NOMO-1 treated with DMSO at 0.1 percent for 48 hours (cell line): ENCODE measurements at regions not wholly inside any gene's neighbourhood (a gene's known extent, or its start where the extent isn't known, plus 50 kb on each side); places are given as distances from the start of the nearest gene placed in this dataset.

Source experiments
- DNase-seq: peaks from one replicate; lab custom pipeline; 2025; ENCODE audit not compliant: unreplicated experiment; lab: John Stamatoyannopoulos, UW

GRCh38 chr5:58357799-58358500 is 101.9 kb downstream of the PLK2 start:
- DNase-seq: no peak

GRCh38 chr5:58357121-58357520 is 102.8 kb downstream of the PLK2 start:
- no peak for DNase-seq

GRCh38 chr5:58356662-58357061 is 103.2 kb downstream of the PLK2 start:
- no peak for DNase-seq

DNA sequence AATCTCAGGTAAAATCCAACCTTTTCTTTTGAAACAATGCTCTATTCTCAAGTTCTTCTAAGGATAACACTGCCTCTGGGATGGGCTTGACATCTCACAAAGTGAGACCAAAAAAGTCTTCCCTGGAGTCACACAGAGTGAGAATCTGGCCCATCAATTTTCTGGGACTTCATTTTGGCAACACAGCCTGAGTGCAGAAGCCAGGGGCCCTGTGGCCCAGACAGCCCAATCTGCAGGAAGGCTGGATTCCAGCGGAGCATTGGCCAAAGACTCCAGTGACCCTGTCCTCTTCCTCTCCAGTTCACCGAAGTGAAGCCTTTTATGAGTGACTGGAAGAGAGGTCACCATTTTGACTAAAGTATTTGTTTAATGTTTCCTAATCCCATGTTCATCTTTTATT is 105.1 kb downstream of the PLK2 start:
- no peak for DNase-seq

GRCh38 chr5:58353992-58354391 is 105.9 kb downstream of the PLK2 start:
- no peak for DNase-seq

DNA sequence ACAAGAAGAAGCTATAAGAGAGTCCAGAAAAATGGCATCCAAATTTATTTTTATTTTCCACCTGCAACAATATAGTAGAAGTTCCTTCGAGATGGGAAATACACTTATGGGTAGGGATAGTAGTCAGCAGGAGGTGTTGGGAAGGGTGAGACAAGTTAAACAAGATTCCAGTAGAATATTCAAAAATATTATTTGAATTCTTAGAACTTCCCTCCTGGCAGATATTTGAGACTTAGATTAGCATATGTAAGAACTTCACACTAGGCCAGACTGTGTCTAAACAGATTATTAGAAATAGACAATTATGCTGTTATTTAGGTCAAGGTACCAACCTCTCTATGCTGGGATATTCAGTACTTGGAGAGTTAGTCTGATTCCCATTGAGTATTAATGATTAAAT is 108.7 kb downstream of the PLK2 start:
- DNase-seq: no peak

- no peak for DNase-seq
Measured at GRCh38 chr5:58348996-58349728, 110.7 kb downstream of the PLK2 start.

GRCh38 chr5:58346041-58346440 is 113.8 kb downstream of the PLK2 start:
- DNase-seq: no peak

- DNase-seq: no peak
Measured at GRCh38 chr5:58341476-58341875, 118.4 kb downstream of the PLK2 start.

DNA sequence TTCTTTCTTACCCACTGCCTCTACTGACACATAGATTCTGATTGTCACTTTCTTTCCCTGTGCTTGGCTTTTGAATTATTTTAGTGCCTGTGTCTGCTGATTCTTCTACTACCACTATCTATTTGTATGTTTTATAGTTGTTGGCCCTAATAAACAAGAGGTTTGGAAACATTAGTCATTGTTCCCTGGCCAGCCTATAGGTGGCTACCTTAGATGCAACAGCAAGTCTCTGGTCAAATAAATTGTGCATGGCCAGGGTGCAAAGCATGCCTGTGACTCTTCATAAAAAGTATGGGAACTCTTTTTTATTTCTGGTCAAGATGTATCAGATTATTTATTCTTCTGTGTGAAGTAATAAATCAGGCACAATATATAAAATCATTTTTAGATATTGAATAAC is 124.4 kb downstream of the PLK2 start:
- no peak for DNase-seq

DNA sequence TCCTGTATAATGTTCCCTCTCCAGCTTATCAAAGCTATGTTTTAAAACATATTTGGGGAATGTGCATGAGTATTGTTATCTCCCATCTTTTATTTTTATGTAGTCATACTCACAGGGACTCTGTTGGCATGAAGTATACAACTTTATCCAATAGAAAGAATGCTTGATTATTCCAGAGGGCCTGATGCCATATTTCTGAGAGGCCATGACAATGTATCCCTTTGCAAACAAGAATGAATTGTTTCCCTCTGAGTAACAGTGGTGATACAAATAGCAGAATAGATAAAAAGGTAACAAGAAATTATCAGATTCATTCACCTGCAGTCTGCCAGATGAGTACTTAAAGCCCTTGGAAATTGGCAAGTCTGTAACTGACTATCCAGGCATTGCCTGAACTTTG is 125.9 kb downstream of the PLK2 start:
- no peak for DNase-seq

DNA sequence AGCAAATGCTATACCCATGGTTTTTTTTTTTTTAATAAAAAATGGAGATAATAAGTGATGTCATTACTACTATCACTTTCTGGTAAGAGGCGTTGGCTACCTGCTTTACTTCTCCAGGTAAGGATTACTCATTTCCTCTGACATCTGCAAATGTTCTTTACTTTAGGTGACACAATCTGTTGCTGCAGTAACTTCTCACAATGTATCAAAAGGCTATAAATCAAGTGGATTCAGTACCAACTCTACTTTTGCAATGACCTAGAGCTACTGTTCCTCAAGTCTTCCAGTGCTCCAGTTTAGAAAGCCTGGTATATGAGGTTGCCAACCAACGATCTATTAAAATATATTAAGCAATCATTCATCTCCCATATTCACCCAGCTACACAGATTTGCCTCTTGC is 129.1 kb downstream of the PLK2 start:
- no peak for DNase-seq

GRCh38 chr5:58327289-58327688 is 132.6 kb downstream of the PLK2 start:
- DNase-seq: no peak

DNA sequence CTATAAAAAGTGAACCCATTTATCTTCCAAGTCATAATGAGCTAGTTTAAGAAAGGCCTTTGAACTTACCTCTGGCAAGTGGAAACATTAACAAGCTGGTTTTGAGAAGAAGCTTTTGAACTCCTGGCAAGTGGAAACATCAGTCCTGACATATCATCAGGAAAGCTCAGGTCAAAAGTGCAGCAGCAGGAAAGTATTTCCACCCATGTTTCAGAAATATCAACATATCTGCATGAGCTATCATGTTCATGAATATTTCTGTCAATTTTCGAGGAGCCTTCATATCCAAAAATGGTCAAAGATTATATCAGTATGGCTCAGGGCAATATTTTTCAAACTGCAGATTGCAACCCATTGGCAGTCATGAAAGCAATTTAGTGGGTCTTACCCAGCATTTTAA is 133.9 kb downstream of the PLK2 start:
- no peak for DNase-seq

GRCh38 chr5:58322453-58322852 is 137.4 kb downstream of the PLK2 start:
- no peak for DNase-seq

DNA sequence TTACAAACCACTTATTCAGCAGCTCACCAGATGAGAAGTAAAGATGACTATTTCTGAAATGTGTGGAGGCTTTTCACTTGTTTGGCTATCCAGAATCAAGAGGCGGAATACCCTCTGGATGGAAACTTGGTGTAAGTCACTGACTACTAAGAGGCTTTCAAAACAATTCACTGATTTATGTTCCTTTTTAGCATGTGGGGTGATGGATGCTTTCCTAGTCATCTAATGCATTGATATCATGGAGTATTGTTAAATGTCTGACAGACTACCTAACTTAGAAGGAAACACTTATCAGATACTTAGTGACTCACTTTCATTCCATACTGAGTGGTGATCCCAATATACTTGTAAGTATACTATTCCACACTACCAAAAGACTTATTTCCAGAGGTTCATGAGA is 141.4 kb downstream of the PLK2 start:
- DNase-seq: no peak

- DNase-seq: no peak
Measured at GRCh38 chr5:58317808-58318207, 142.1 kb downstream of the PLK2 start.

- DNase-seq: no peak
Measured at GRCh38 chr5:58317009-58317408, 142.9 kb downstream of the PLK2 start.

DNA sequence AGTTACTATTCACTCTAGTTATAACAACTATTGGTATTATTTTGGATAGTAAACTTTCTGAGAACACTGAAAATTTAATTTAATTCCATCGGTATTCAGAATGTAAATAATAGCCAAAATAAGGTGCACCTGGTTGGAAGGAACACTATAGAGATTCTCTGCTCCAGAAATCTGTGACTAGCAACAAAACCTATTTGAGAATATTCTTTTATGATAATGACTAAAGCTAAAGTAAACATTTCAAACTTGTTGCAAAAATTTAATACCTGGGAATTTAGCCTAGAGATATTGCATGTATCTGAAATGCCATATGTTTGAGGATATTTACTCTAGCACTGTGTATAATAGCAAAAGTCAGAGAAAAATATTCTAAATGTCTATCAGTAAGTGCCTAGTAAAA is 144.1 kb downstream of the PLK2 start:
- DNase-seq: no peak

- DNase-seq: no peak
Measured at GRCh38 chr5:58314356-58315210, 145.3 kb downstream of the PLK2 start.

GRCh38 chr5:58312299-58312698 is 147.6 kb downstream of the PLK2 start:
- no peak for DNase-seq

- DNase-seq: no peak
Measured at GRCh38 chr5:58311526-58311925, 148.4 kb downstream of the PLK2 start.
